Upper lobe of left lung (tissue), 4 donors: ENCODE measurements at regions not wholly inside any gene's neighbourhood (a gene's known extent, or its start where the extent isn't known, plus 50 kb on each side); places are given as distances from the start of the nearest gene placed in this dataset.

Experiments used
- CTCF ChIP-seq, 6 experiments: fragments of 450-650 bp in 4 of 6; fragments of 200-600 bp in 2 of 6; sonication (generic) in 2 of 6; IDR thresholded peaks; one replicate each; pipeline ENCODE4 v1.5.1; 2016 to 2019; ENCODE audit warnings: antibody characterized with exemption in 6 of 6
- POLR2A ChIP-seq, 4 donors: fragments of 450-650 bp; IDR thresholded peaks; one replicate each; pipeline ENCODE4 v1.5.1; 2016 to 2017; ENCODE audit warnings: antibody characterized with exemption in 4 of 4, mild to moderate bottlenecking in 2 of 4

- TF ChIP-seq CTCF (IDR thresholded peaks at IDR 0.05) (no peak), POLR2A (IDR thresholded peaks at IDR 0.05) (no peak)
Measured at GRCh38 chr11:128055576-128056217, 531.7 kb downstream of the ETS1 start.
